Retinal pigment epithelial cell (primary cell): ENCODE measurements at regions not wholly inside any gene's neighbourhood (a gene's known extent, or its start where the extent isn't known, plus 50 kb on each side); places are given as distances from the start of the nearest gene placed in this dataset.

ENCODE experiments used
- DNase-seq: peaks from one replicate; pipeline ENCODE4 v3.0.0-alpha.2; 2010; ENCODE audit warnings: low read depth
- H3K4me3 ChIP-seq: 2 replicates; pipeline ENCODE4 v1.5.1; 2011; ENCODE audit warnings: mild to moderate bottlenecking, low read length, control low read depth, moderate library complexity
- CTCF ChIP-seq: conservative IDR thresholded peaks from 2 replicates; pipeline ENCODE4 v1.5.1; 2011; ENCODE audit warnings: low read depth, low read length, control low read depth, inconsistent platforms

GRCh38 chrX:40299641-40300046 lies 201.9 kb upstream of the BCOR start:
- no peak for DNase-seq
- no peak overlapping the region for H3K4me3 ChIP-seq
- no peak for TF ChIP-seq CTCF

GRCh38 chrX:40298572-40299479 lies 201.1 kb upstream of the BCOR start:
- no peak overlapping the region for H3K4me3 ChIP-seq
- no peak for DNase-seq
- peak; percentile 23 for TF ChIP-seq CTCF

GRCh38 chrX:40298069-40298468 lies 200.3 kb upstream of the BCOR start:
- H3K4me3 ChIP-seq, result no peak overlapping the region
- no peak for DNase-seq
- no peak for TF ChIP-seq CTCF

GRCh38 chrX:40291553-40291952 lies 193.8 kb upstream of the BCOR start:
- H3K4me3 ChIP-seq, result no peak overlapping the region
- no peak for DNase-seq
- TF ChIP-seq CTCF, result no peak

- H3K4me3 ChIP-seq, result no peak overlapping the region
- no peak for DNase-seq
- no peak for TF ChIP-seq CTCF
These were observed 192.8 kb upstream of the BCOR start for GRCh38 chrX:40290517-40290916.

GRCh38 chrX:40285876-40286275 lies 188.1 kb upstream of the BCOR start:
- H3K4me3 ChIP-seq, result no peak overlapping the region
- no peak for TF ChIP-seq CTCF
- no peak for DNase-seq

GRCh38 chrX:40284852-40285251 lies 187.1 kb upstream of the BCOR start:
- TF ChIP-seq CTCF, result no peak
- no peak overlapping the region for H3K4me3 ChIP-seq
- no peak for DNase-seq
